ENCODE measurements at regions not wholly inside any gene's neighbourhood (a gene's known extent, or its start where the extent isn't known, plus 50 kb on each side); places are given as distances from the start of the nearest gene placed in this dataset.
A peak's percentile ranks its signal among the peaks of the same experiment; 100 is the strongest.

GRCh38 chr3:117587416-117587815, 877.8 kb downstream of the TUSC7 start:
- no peak for DNase-seq

GRCh38 chr3:117589454-117589853, 879.9 kb downstream of the TUSC7 start:
- peak; percentile 74 to 84 for DNase-seq

- no peak for DNase-seq
These were observed 886.0 kb downstream of the TUSC7 start for GRCh38 chr3:117595615-117596014.

- DNase-seq = no peak
These were observed 886.9 kb downstream of the TUSC7 start for GRCh38 chr3:117596503-117596902.

GRCh38 chr3:117597865-117598264, 888.3 kb downstream of the TUSC7 start:
- DNase-seq = no peak

- no peak for DNase-seq
These were observed 890.5 kb downstream of the TUSC7 start for GRCh38 chr3:117600112-117600511.

- DNase-seq = no peak
These were observed 891.1 kb downstream of the TUSC7 start for GRCh38 chr3:117600666-117601065.

GRCh38 chr3:117602058-117602644, 892.6 kb downstream of the TUSC7 start:
- DNase-seq = no peak

- DNase-seq = no peak
These were observed 893.5 kb downstream of the TUSC7 start for GRCh38 chr3:117603097-117603496.

- no peak for DNase-seq
These were observed 897.3 kb downstream of the TUSC7 start for GRCh38 chr3:117606866-117607265.

- no peak for DNase-seq
These were observed 899.8 kb downstream of the TUSC7 start for GRCh38 chr3:117609330-117609729.

- no peak for DNase-seq
These were observed 900.6 kb downstream of the TUSC7 start for GRCh38 chr3:117610156-117610555.

GRCh38 chr3:117611211-117611610, 901.6 kb downstream of the TUSC7 start:
- peak; percentile 69 to 72 for DNase-seq

GRCh38 chr3:117616227-117616626, 906.6 kb downstream of the TUSC7 start:
- DNase-seq = no peak

- no peak for DNase-seq
These were observed 908.3 kb downstream of the TUSC7 start for GRCh38 chr3:117617906-117618305.

GRCh38 chr3:117618462-117618861, 908.9 kb downstream of the TUSC7 start:
- DNase-seq = no peak

GRCh38 chr3:117619805-117620204, 910.2 kb downstream of the TUSC7 start:
- DNase-seq = no peak

- DNase-seq = no peak
These were observed 912.7 kb downstream of the TUSC7 start for GRCh38 chr3:117622171-117622841.

- no peak for DNase-seq
These were observed 914.8 kb downstream of the TUSC7 start for GRCh38 chr3:117624424-117624823.

- DNase-seq = no peak
These were observed 915.6 kb downstream of the TUSC7 start for GRCh38 chr3:117625174-117625573.

- DNase-seq = no peak
These were observed 917.0 kb downstream of the TUSC7 start for GRCh38 chr3:117626577-117626976.

GRCh38 chr3:117628823-117629291, 919.3 kb downstream of the TUSC7 start:
- DNase-seq = peak; percentile 58 to 60

GRCh38 chr3:117629505-117629904, 919.9 kb downstream of the TUSC7 start:
- DNase-seq = no peak

GRCh38 chr3:117630469-117630868, 920.9 kb downstream of the TUSC7 start:
- DNase-seq = no peak

GRCh38 chr3:117630885-117631284, 921.3 kb downstream of the TUSC7 start:
- DNase-seq = no peak
